Endometrial microvascular endothelial cells (primary cell): ENCODE measurements at regions not wholly inside any gene's neighbourhood (a gene's known extent, or its start where the extent isn't known, plus 50 kb on each side); places are given as distances from the start of the nearest gene placed in this dataset.

Experiments
- in situ Hi-C: cut with HindIII; loops from 2 replicates; pipeline ENCODE4 v1.10.0; 2017; ENCODE audit warnings: low sequenced_read_pairs, low pct_unique_long_range_greater_than_20kb; ENCODE audit errors: inconsistent ontology term

DNA sequence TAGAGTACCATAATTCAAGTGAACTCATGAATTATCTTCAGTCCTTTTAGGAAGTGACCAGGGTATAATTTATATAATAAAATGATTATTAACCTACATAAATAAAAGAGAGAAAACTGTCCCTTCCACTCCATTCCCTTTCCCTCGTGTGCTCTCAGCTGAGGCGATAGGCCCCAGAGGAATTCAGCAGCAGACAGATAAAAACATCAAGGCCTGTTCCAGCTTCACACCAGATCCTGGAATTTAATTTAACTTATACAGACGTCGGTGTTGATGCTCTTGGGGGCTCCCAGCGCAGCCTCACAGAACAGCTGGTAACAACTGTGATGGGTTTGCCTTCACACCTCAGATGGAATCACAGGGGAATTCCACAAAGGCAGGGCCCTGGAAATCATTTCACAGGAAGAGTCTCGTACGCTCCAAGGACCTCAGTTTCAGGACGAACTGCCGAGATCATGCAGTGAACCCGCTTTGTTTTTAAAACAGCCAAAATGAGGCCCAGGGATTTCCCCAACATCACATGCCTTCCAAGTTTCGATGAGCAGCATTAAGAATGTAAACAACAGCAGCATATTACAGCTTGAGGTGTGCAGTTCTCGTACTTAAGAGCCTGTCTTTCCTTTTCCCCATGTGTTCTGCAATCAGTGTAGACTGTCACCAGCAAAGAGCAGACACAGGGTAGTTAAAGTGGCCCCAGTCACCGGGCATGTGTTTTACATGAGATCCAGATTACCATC is 73.6 kb upstream of the ALDH1B1 start:
- in situ Hi-C loops = no loop called here

DNA sequence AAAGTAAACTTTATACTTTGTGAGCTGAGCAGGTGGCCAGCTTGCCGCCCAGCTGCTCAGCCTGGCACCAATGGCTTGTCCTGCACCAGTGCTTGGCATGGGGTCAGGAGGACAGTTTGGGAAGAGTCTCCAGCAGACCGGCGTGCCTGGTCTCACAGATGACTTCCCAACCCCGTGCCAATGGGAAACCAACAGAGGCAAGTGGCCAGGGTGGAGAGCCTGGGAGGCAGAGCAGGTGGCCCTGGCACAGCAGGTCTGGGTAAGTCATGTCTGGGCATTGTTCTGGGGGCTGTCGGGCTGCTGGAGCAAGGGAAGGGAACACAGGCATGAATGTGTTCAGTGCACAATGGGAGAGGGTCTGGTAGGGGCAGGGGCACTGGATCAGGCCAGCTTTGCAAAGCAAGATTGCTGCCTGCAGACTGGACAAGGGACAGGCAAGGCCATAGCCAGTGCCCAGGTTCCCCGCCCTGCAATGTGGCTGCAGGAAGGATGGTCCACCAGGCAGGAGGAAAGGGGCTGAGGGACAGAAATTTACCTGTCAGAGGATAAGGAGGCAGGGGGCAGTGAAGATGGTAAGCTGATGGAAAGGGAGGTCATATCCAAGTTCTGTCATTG is 76.2 kb upstream of the ALDH1B1 start:
- in situ Hi-C loops = no loop called here

DNA sequence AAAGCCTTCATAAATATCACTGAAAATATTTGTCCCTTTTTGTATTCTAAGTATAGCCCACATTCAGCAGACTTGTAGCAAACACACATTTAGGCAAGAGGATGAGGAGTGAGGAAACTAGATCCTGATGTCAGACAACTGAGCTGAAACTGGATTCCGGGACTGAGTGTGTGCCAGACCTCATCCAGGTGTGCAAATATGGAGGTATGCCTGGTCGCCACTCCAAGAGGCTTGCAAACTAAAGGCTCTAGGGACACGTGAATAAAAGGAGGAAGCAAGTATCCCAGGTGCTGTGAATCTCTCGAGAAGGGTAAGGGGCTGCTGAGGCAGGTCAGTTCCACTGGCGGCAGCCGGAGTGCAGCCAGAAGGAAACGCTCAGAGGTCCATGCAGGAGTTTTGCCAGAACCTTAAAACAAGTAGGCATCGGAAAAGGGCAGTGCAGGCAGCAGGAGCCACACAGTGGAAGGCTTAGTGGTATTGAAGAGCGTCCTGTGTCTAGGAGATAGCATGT is 77.4 kb upstream of the ALDH1B1 start:
- in situ Hi-C loops = no loop called here

DNA sequence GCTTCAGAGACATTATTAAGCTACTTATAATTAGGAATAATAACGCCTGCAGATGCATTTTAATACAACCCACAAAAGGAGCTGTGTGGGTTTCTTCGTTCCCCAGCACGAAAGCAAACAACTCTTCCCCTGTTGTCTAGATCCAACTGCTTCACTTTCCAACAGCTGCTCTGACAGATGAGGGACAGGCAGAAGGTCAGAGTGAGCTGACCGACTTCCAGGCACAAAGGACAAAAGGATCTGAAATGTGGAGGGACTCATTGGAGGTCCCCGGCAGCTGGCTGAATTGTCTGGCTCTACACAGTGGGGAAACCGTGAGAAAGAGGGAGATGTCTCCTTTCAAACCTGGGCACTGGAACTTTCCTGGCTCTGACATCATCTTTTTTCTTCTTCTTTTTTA is 79.1 kb upstream of the ALDH1B1 start:
- in situ Hi-C loops = no loop called here

DNA sequence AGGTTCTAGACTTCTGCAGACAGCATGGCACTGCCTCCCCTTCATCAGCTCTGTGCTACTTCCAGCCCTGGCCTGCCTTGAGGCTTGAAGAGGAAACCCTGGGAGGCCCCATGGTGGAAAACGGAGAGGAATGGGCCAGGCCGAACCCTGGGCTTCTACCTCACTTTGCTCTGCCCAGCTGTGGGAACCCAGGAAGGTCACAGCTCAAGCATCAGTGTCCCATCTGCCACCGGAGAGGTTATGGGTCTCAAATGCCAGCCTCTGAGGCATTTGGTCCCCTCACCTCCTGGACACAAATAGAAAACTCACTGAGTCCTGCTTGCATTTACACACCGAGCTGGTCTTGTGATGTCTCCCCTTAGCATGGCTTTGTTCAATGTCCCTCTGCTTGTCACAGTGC is 80.1 kb upstream of the ALDH1B1 start:
- in situ Hi-C loops = no loop called here

DNA sequence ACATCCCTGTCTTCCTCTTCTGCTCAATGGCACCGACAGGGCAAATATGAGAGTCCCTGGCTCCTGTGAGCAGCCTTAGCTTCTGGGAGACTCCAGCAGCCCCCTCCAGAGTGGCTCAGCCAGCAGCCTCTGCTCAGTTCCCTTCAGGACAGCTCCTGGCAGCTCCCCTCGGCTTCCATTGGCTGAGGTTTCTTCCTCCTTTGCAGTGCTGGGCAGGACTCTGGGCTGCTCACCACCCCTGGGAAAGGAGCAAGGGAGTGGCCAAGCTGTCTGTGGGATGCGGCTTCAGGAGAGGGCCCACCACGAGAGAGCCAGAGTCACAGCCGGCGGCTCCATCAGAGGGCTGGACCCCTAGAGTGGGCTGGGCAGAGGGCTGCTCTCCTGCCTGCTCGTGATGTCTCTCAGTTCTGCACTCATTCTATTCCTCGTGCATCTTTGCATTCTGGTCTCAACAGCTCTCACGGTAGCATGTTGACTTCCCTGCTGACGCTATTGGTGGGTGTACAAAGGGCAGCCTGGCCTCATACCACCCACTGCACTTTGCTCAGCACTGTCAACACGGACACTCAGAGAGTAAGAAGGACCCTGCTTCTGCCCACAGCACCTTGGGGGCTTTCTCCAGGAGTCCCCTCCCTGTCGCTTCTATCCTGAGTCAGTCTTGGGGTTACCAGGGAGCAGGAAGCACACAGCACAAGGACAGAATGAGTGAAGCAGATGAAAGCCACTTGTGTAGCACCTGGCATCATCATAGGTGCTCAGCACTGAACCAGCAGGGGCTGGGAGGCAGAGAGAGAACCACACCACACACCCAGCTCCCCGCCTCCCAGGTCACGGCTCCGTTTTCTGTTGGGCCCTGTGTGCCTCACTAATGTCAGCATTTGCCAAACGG is 80.9 kb upstream of the ALDH1B1 start:
- in situ Hi-C loops = no loop called here

DNA sequence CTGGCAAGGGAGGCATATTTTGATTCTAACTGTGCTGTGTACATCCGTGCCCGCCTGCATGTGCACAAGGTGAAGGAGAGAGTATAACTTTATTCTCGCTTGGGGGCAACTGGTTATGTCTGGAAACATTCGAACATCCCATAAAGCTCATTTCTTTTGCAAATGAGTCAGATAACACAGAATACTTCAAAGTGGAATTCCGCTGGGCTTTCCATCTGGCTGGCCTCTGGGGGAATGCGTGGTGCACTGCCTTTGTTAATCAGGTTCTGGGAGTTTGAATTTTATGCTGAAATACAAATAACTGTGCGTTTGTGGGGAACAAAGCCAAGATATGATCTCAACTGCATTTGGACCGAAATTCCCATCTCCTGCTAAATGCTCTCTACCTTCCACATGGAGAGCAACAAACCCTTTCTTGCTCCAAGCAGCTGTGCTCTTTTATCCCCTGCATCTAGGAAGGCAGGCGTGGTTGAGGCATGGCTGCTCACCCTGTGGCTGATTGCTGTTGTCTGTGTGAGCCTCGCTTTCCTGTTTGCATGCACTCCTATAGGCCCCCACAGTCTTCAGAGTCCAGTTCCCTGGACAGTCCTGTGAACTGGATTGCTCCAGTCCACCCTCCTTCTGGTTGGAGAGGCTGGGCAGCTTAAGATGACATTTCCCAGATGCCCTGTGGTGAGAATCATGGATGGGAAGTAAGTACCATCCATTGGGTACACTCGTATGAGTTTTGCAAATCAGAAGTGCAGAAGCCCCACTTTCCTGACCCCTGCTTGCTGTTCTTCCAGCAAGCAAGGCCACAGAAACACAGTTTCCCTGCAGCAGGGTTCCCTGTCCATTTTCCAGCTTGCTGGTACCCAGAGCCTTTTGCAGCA is 82.9 kb upstream of the ALDH1B1 start:
- in situ Hi-C loops = no loop called here

DNA sequence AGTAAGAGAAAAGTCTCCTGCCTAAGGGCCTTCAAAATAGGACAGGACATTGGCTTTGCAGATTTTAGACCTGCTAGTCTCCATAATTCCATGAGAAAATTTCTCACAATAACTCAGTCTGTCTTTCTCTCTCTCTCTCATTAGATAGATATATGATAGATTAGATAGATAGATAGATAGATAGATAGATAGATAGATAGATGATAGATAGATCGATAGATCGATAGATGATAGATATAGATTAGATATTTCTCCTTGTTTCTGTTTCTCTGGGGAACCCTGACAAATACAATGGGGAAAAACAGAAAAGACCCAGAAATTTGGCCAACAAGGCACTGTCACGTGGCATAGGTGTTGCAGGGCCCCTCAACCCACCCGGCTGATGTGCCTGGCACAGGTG is 84.4 kb upstream of the ALDH1B1 start:
- in situ Hi-C loops = no loop called here

DNA sequence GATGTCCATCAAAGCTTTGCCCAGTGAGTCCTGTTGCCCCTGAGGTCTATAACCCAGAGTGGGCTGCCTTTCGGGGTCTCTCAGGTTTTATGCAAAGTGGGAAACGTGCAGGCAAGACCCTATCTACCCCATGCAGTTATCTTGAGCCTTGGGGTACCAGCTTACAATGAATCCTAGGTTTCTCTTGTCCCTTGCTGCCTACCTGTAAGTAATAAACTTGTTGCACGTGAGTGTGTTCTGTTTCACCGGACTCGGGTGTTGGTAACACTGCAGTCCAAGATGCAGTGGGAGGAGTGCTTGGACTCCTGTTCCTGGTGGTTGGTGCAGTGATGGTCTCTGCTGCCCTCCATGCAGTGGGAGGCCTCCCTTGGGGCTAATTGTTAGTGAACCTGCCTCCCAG is 85.6 kb upstream of the ALDH1B1 start:
- in situ Hi-C loops = no loop called here

DNA sequence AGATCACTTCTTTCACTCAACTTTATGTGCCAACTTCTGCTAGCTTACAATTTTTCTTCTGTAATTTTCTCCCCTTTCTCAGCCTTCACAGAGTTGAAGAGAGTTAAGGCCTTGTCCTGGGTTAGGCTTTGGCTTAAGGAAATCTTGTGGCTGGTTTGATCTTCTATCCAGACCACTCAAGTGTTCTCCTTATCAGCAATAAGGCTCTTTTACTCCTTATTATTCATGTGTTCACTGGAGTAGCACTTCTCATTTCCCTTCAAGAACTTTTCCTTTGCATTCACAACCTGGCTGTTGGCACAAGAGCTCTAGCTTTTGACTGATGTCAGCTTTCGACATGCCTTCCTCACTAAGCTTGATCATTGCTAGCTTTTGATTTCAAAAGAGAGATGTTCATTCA is 86.9 kb upstream of the ALDH1B1 start:
- in situ Hi-C loops = no loop called here

DNA sequence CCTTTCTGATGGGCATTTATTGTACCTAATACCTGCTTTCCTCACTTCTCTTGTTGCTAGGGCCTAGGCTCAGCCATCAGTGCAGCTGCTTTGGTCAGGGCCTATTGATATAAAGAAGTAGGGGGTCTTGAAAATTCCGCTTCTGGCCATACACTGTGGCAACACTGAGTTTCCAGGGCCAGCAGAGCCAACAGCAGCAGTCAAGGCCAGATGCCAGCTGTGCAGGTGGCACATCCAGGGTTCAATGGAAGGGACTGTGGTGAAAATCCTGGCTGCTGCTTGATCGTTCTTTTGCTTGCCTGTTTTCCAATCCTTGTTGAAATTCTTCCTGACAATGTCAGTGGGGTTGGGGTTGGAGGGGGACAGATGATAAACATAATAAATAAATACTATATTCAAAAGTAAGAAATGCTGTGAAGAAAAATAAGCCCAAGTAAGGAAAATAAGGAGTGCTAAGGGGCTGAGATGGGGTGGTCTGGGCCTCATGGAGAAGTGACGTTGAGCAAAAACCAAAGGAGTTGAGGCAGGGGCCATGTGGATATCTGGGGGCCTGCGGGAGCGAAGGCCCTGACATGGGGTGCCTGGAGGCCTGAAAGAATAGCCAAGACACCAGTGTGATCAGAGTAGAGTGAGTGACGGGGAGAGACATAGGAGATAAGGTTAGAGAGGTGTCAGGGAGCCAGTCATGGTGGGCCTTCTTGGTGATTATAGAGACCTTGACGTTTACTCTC is 91.0 kb upstream of the ALDH1B1 start:
- in situ Hi-C loops = no loop called here

DNA sequence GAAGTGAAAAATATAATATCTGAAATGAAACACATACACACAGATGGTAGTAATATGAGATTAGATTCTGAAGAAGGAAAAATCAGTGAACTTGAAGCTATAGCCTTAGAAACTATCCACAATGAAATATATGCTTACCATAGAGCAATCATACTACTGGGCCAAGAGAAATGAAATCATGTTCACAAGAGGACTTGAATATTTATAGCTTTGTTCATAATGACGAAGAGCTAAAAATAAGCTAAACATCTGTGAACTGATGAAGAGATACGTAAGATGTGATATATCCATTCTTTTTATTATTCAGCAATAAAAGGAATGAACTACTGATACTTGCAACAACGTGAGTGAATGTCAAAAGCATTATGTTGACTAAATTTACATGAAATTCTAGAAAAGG is 92.6 kb upstream of the ALDH1B1 start:
- in situ Hi-C loops = no loop called here

DNA sequence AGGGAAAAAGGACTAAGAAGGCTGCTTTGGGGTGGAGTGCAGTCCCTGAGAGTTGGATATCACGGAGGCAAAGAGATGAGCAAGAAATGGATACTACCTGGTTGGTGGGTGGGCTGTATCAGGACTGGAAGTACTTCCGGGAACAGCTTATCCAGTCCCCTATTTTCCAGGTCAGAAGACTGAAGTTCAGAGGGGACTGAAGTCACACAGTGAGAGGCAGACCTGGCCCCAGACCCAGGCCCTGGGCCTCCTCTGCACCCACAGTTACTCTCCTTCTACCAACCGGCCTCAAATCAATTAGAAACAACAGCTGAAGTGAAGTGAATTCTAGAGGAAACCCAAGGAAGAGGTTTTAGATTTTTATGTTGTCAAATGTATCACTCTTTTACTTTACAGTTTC is 93.6 kb upstream of the ALDH1B1 start:
- in situ Hi-C loops = no loop called here

DNA sequence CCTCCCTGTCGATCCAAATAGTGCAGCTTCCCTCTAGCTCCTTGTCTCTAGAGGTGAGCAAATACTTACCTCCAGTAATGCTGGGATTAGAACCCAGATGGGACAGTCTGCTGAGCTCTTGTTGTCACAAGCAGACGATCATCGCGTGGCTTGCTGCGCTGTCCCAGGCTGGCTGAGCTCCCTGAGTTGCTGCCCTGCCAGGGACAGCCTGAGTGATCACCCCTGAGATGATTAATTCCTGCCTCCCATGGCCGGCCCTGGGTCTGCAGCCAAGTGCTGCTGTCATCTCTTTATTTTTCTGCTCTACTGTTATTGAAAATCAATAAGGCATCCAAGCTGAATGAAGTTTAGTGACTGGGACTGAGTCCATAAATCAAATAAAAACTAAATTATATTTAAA is 94.0 kb upstream of the ALDH1B1 start:
- in situ Hi-C loops = no loop called here

DNA sequence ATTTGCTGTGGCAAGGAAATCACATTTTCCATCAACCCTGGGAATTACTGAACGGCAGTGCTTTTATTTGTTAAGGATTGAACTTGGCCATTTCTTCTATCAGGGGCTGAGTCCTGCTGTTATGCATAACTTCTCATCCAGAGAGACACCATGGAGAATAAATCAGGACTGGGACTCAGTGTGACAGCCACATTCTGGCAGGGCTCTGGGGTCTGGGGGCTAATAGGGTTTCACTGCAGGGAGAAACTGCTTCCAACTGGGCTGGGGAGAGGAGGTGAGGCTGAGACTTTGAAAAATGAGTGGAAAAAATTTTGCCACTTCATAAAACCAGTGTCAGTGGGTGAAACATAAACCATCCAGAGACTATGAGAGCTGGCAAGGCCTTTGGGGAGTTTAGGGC is 95.7 kb upstream of the ALDH1B1 start:
- in situ Hi-C loops = no loop called here

DNA sequence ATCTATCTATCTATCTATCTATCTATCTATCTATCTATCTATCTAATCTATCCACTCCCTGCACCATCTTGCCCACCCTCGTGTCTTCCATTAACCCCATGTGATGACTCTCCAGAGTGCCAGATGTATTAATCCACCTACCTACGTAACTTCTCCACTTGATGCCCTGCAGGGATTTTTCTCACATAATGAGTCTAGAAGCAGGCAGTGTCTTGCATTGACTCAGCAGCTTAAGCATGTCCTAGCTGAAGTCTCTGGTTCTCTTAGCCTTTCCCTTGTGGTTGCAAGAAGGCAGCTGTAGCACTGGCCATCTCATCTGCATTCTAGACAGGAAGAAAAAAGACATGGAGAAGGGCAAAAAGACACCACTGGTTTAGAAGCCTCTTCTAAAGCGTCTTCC is 96.7 kb upstream of the ALDH1B1 start:
- in situ Hi-C loops = no loop called here

DNA sequence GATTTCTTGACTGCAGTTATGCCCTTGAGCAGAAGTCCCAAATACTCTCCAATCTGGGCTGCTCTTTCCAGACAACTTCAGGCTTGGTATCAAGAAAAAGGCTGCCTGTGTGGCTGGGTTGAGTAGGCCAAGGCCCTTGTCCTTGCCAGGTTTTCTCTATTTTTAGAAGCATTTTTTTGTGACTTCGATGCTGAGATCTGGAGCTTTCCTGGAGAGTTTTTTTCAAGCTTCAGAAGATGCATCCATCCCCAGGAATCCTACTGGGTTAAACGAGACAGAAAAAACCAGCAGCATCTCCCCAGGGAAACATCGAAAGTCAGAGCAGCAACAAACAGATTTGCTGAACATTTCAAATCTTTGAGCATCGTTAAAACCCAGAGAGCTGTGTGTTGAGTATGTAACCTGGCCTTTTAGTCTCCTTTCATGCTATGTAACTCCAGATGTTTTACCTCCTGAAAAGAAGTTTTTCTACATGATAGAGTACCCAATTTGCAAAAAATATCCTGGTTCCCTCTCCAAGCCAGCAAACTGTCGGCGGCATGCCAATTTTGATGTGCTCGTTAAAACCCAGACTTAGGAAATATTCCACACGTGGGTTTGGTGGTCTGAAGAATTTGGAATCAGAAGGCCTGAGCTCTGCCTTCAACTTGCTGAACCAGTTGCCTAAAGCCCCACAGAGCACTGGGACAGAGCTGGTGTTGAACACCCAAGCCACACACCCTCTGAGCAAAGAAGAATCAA is 98.1 kb upstream of the ALDH1B1 start:
- in situ Hi-C loops = no loop called here

DNA sequence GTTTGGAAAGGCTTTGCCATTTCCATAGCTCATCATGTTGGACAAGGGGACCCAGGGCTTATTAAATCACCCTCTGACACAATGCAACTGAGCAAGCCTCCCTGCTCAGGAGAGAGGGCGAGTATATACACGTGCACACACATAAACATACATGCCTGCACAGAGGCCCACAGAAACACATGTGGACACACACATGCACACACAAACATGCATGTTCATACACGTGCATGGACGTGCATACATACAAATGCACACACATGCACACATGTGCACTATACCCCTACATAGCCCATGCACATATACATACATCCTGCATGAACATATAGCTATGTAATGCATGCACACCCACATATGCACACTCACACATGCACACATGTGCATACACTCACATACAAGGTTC is 99.5 kb upstream of the ALDH1B1 start:
- in situ Hi-C loops = no loop called here
